ENCODE measurements at regions not wholly inside any gene's neighbourhood (a gene's known extent, or its start where the extent isn't known, plus 50 kb on each side); places are given as distances from the start of the nearest gene placed in this dataset.

DNA sequence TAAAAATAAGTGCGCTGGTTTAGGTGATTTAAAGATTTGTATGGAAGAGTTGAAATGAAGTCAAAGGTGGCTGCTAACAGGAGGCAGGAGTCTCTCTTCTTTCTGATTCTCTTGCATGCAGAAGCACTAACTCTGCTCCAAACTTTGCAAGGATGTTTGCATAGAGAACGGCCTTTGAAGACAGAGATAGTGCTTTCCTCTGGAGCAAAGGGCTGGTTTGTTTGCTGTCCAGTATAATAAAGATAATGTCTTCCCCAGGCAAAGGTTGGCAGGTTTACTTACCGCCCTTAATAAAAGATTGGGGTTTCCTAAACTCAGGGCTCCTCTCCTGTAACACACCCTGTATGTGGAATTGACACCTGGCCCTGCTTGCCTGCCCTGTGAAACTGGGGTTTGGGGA lies 210.6 kb upstream of the RREB1 start:
- TF ChIP-seq EP300 (IDR thresholded peaks at IDR 0.05), result no peak
- TF ChIP-seq POLR2A (IDR thresholded peaks at IDR 0.05), result no peak

Measured in stomach (tissue), 4 donors.